HG02884 (cell line): ENCODE measurements at regions not wholly inside any gene's neighbourhood (a gene's known extent, or its start where the extent isn't known, plus 50 kb on each side); places are given as distances from the start of the nearest gene placed in this dataset.
"Not testable (repeated sequence)": the region's sequence is repeated elsewhere in the genome, so short reads cannot be mapped to it uniquely, and the experiment has no call there.

ENCODE experiments used
- ATAC-seq: cut with Tn5 transposase; IDR thresholded peaks from one replicate; pipeline ENCODE4 v1.9.1; 2021; ENCODE audit warnings: mild to moderate bottlenecking, moderate library complexity; ENCODE audit not compliant: unreplicated experiment

GRCh38 chr6:164410017-164410416 is 899.4 kb downstream of the C6orf118 start:
- ATAC-seq, result no peak

DNA sequence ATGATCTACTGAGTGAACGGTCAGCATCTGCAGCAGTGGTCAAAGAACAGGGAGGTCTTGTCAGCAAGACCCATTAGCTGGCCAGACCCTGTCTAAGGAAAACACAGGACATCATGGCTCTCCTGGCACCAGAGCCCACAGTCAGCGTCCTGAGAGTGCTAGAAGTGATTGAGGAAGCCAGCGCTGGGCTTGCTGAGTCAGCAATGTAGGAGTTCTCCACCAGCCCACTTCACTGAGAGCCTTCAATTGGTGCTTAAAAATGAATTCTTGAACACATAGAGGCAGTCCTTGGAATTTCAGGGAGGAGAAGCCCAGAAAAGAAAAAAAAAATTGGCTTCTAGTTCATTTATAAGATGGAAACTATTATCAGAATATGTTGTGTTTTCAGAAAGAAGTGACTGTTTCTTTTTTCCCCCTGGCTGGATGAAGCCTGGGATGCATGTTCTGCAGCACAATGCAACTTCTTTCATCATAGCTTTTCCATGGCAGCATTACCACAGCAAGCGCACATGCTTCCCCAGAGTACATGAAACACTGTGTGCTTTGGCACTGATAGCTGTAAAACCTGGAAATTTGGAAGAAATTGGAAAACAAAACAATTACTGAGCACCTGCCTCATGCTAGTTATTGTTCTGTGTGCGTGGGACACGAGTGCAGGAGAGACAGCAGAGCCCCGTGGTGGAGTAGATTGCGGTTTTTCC is 899.9 kb downstream of the C6orf118 start:
- no peak for ATAC-seq

DNA sequence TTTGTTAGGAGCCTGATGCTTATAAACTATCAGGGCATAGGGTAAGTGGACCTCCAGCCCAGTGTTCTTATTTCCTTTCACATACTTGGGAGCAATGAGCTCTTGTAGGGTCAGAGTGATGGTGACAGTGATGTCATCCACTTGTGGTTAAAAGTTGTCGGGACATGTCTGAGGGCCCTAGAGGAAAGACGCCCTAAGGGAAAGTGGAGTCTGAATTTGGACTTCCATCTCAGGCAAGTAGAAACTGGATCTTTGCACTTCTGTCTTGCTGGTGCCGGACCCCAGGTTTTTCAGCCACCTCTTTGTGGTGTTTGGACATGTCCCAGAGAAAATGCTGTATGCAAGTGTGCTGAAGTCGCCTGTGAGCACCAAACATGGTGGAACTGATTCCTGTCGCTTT is 900.5 kb downstream of the C6orf118 start:
- no peak for ATAC-seq

DNA sequence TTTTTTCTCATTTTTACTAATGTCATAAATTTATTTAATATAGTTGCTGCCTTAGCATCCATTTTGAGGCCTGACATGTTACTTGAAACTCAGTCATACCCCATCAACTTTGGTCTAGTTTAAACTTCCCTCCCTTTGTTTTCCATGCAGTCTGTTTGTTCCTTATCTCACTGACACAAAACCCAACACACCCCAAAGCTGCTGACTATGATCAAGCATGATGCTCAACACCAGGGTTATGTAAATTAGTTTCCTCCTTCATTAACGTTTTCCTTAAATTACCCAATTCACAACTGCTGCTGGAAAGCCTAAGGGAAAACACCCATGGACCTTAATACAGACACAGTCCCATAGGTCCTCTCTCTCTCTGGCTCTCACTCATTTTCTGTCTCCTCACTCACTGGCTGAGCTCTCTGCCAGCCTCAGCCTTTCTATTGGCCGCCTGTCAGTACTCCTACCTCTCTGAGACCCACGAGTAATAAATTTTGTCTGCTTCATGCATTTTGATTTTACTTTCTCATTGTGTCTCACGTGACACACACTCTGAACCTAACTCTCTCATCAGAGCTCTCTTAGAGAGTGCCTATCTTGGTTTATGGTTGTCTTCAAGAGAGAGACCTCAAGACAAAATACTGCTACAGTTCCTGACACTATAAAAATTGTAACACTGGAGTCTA is 904.5 kb downstream of the C6orf118 start:
- no peak for ATAC-seq

GRCh38 chr6:164401871-164402270 is 907.5 kb downstream of the C6orf118 start:
- ATAC-seq, result no peak

DNA sequence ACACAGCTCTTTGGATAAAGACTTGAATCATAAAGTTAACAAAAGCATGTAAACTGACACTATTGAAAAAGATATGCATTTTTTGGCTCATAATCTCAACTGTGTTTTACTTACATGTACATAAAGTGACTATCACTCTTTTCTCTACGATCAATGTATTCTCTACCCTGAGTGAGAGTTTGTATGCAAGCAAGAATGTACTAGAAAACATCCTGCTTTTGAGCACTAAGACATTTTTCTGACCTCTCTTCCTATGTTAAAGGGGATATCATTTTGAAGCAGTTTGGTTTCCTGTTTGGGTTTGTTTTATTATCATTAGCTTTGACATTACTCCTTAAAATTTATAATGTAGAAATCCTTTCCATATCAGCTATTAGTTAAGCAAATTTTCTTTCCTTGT is 910.8 kb downstream of the C6orf118 start:
- ATAC-seq, result no peak

- no peak for ATAC-seq
Observed at GRCh38 chr6:164396071-164397047, 913.0 kb downstream of the C6orf118 start.

DNA sequence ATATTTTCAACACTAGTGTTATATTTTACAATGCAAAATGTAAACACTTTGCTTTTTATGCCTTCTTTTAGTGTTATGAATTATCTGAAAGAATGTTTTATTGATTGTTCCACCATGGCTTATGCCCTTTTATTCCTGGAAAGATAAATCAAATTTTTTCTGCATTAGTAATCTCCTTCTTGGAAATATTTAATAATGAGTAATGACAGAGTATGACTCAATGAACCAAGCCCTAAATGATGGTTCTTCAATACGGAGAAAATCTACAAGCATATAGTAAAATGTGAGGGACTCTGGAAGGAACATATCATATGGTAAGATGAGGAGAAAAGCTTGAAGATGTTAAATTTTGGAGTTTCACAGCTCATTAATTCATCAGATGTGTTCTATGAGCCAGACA is 929.6 kb downstream of the C6orf118 start:
- ATAC-seq, result no peak

GRCh38 chr6:164378330-164378729 is 931.1 kb downstream of the C6orf118 start:
- no peak for ATAC-seq

GRCh38 chr6:164377348-164377918 is 932.0 kb downstream of the C6orf118 start:
- no peak for ATAC-seq

DNA sequence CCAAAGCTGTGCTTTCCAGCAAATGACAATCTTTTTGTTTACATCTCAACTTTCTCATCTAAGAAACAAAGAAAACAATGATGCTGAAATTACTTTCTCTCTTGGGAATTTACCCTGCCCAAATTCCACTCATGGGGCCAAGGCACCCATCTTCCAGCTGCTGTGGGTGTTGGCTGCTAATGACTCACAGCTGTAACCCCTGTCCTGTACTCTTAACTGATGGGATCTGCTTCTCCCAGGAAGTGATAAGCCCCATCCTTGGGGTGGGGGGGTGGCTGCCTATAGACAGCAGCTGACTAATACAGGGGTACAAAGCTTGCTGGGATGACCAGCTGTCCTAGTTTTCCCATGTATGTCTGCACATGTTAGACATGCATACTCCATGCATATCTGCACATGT is 938.6 kb downstream of the C6orf118 start:
- ATAC-seq, result no peak

GRCh38 chr6:164359441-164359840 is 944.9 kb downstream of the QKI start:
- ATAC-seq, result no peak

- no peak for ATAC-seq
Observed at GRCh38 chr6:164359036-164359435, 944.5 kb downstream of the QKI start.

DNA sequence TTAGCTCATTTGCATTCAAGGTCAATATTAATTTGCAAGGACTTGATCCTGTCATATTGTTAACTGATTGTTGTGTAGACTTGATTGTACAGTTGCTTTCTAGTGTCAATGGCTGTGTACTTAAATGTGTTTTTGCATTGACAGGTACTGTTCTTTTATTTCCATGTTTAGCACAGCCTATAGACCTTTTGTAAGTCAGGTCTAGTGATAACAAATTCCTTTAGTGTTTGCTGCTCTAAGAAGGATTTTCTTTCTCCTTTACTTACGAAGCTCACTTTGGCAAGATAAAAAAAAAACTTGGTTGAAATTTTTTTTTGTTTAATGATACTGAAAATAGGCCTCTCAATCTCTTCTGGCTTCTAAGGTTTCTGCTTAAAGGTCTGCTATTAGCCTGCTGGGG is 942.3 kb downstream of the QKI start:
- no peak for ATAC-seq

- no peak for ATAC-seq
Observed at GRCh38 chr6:164347455-164347854, 932.9 kb downstream of the QKI start.

DNA sequence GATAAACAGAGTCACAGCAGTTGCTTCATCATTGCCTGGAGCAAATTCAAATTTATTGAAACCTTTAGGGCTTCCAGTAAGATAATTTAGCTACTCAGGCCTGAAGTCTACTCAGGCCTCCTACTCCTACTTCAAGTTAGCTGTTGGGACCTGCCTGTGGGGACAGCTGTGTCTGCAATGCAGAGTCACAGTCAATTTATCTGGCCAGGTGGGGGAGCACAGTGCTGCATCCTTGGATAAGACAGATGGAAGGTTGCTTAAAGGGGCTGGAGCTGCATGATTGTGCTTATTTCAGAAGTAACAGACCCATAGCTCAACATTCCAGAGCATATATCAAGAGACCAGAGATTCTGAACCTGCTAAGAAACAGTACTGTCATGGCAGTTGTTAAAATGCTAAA is 932.1 kb downstream of the QKI start:
- no peak for ATAC-seq

- no peak for ATAC-seq
Observed at GRCh38 chr6:164345806-164346496, 931.4 kb downstream of the QKI start.

- no peak for ATAC-seq
Observed at GRCh38 chr6:164345327-164345726, 930.8 kb downstream of the QKI start.

GRCh38 chr6:164344801-164345291 is 930.3 kb downstream of the QKI start:
- no peak for ATAC-seq

DNA sequence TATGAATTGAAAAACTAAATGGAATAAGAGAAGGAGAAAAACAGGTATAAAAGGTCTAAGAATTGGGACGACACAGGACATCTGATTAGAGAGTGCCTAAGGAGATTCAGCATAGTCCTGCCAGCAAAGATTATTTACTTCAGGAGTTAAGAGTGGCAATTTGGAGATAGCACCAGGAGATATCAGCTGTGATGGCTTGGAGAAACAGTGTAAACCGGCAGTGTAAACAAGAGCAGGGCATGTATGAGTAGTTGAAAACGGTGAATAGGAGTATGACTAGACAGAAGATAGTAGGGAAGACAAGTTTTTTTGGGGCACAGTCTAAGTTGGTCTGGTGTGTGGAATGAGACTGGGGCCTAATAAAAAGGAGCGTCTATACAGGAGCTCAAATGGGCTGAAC is 924.9 kb downstream of the QKI start:
- not testable (repeated sequence) for ATAC-seq
